HG02852 (cell line): ENCODE measurements at regions not wholly inside any gene's neighbourhood (a gene's known extent, or its start where the extent isn't known, plus 50 kb on each side); places are given as distances from the start of the nearest gene placed in this dataset.

ENCODE experiments used
- ATAC-seq: cut with Tn5 transposase; IDR thresholded peaks from one replicate; pipeline ENCODE4 v1.9.1; 2021; ENCODE audit warnings: mild to moderate bottlenecking, moderate library complexity; ENCODE audit not compliant: unreplicated experiment

GRCh38 chr20:48166082-48166835 lies 381.0 kb upstream of the SULF2 start:
- ATAC-seq = no peak

- ATAC-seq = no peak
These were observed 380.1 kb upstream of the SULF2 start for GRCh38 chr20:48165401-48165685.

- no peak for ATAC-seq
These were observed 379.5 kb upstream of the SULF2 start for GRCh38 chr20:48164566-48165400.

GRCh38 chr20:48164034-48164433 lies 378.8 kb upstream of the SULF2 start:
- ATAC-seq = no peak

- no peak for ATAC-seq
These were observed 378.2 kb upstream of the SULF2 start for GRCh38 chr20:48163505-48163904.

GRCh38 chr20:48162621-48163020 lies 377.3 kb upstream of the SULF2 start:
- no peak for ATAC-seq

GRCh38 chr20:48159145-48160008 lies 374.1 kb upstream of the SULF2 start:
- no peak for ATAC-seq

- no peak for ATAC-seq
These were observed 372.7 kb upstream of the SULF2 start for GRCh38 chr20:48158014-48158413.

- ATAC-seq = no peak
These were observed 371.8 kb upstream of the SULF2 start for GRCh38 chr20:48156951-48157700.

GRCh38 chr20:48156521-48156920 lies 371.2 kb upstream of the SULF2 start:
- ATAC-seq = no peak

- no peak for ATAC-seq
These were observed 370.0 kb upstream of the SULF2 start for GRCh38 chr20:48155268-48155667.

- ATAC-seq = no peak
These were observed 368.9 kb upstream of the SULF2 start for GRCh38 chr20:48154040-48154765.

- ATAC-seq = no peak
These were observed 368.2 kb upstream of the SULF2 start for GRCh38 chr20:48153523-48153922.

GRCh38 chr20:48153103-48153502 lies 367.8 kb upstream of the SULF2 start:
- ATAC-seq = no peak

GRCh38 chr20:48150568-48150967 lies 365.3 kb upstream of the SULF2 start:
- no peak for ATAC-seq

- ATAC-seq = no peak
These were observed 364.6 kb upstream of the SULF2 start for GRCh38 chr20:48149902-48150301.

GRCh38 chr20:48148916-48149672 lies 363.8 kb upstream of the SULF2 start:
- no peak for ATAC-seq

GRCh38 chr20:48148020-48148419 lies 362.7 kb upstream of the SULF2 start:
- no peak for ATAC-seq

GRCh38 chr20:48147311-48147710 lies 362.0 kb upstream of the SULF2 start:
- ATAC-seq = no peak
